HepG2 (cell line): ENCODE measurements at regions not wholly inside any gene's neighbourhood (a gene's known extent, or its start where the extent isn't known, plus 50 kb on each side); places are given as distances from the start of the nearest gene placed in this dataset.

Experiments used
- TF ChIP-seq, protein P1 (sequence below): IDR thresholded peaks from 2 replicates; pipeline ENCODE4 v1.6.1; 2016
- TF ChIP-seq, protein P2 (sequence below): sonication (generic); formaldehyde crosslinking; IDR thresholded peaks from 2 replicates; pipeline ENCODE4 v1.5.0; 2020; ENCODE audit warnings: mild to moderate bottlenecking, missing genetic modification reagents, moderate library complexity

DNA sequence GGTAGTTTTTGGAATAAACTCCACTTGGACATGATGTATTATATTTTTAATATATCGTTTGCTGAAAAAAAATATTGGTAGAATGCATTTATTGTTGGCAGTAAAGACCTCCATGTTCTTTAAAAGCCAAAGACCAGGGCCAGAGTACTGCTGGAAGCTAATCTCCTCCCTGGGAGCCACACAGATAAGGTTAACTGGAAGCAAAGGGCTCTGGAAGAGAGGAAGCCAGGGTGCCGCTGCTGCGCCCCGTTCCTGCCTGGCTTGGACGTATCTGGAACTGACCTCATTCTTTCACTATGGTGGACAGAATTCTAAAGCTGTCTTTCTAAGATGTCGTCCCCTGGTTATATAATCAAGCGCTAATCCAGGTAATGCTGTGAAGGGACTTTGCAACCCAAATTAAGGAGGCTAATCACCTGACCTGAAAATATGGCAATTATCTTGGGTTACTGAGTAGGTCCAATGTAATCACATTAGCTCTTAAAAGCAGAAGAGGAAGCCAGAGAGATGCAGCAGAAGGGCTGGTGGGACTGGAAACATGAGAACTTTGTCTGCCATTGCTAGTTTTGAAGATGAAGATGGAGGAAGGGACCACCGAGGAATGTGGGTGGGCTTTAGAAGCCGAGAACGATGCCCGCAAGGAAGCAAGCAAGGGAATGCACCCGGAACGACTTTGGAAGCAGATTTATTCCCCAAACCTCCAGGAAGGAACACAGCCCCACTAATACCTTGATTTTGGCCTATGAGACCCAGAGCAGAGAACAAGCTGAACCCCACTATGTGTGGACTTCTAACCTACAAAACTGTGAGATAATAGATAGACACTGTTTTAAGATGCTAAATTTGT lies 167.7 kb upstream of the KCNJ15 start:
- TF ChIP-seq, protein P1, sequence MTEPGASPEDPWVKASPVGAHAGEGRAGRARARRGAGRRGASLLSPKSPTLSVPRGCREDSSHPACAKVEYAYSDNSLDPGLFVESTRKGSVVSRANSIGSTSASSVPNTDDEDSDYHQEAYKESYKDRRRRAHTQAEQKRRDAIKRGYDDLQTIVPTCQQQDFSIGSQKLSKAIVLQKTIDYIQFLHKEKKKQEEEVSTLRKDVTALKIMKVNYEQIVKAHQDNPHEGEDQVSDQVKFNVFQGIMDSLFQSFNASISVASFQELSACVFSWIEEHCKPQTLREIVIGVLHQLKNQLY (CRISPR knock-in tag) = no peak
- TF ChIP-seq, protein P2, sequence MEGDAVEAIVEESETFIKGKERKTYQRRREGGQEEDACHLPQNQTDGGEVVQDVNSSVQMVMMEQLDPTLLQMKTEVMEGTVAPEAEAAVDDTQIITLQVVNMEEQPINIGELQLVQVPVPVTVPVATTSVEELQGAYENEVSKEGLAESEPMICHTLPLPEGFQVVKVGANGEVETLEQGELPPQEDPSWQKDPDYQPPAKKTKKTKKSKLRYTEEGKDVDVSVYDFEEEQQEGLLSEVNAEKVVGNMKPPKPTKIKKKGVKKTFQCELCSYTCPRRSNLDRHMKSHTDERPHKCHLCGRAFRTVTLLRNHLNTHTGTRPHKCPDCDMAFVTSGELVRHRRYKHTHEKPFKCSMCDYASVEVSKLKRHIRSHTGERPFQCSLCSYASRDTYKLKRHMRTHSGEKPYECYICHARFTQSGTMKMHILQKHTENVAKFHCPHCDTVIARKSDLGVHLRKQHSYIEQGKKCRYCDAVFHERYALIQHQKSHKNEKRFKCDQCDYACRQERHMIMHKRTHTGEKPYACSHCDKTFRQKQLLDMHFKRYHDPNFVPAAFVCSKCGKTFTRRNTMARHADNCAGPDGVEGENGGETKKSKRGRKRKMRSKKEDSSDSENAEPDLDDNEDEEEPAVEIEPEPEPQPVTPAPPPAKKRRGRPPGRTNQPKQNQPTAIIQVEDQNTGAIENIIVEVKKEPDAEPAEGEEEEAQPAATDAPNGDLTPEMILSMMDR (CRISPR knock-in tag) = no peak
